SU-DHL-6 (cell line): ENCODE measurements at regions not wholly inside any gene's neighbourhood (a gene's known extent, or its start where the extent isn't known, plus 50 kb on each side); places are given as distances from the start of the nearest gene placed in this dataset.

Experiments
- H2AFZ ChIP-seq: fragments of 200-600 bp; sonication (generic); 2 replicates; pipeline ENCODE4 v1.6.1; 2014; ENCODE audit warnings: low read depth, mild to moderate bottlenecking, moderate library complexity, mixed read lengths, antibody characterized with exemption, low read length; ENCODE audit not compliant: severe bottlenecking
- H3F3A ChIP-seq: fragments of 200-600 bp; shearing (Covaris generic); 2 replicates; pipeline ENCODE4 v1.6.0; 2016; ENCODE audit warnings: antibody characterized with exemption, mild to moderate bottlenecking; ENCODE audit not compliant: insufficient read depth
- H3K27ac ChIP-seq: fragments of 200-600 bp; sonication (generic); 2 replicates; pipeline ENCODE4 v1.5.1; 2016; ENCODE audit warnings: low read depth, mild to moderate bottlenecking, low read length, moderate library complexity, mixed read lengths
- H3K27me3 ChIP-seq: fragments of 200-600 bp; sonication (generic), shearing (Covaris generic); 2 replicates; pipeline ENCODE4 v1.6.0; 2014; ENCODE audit warnings: mild to moderate bottlenecking, low read length
- H3K36me3 ChIP-seq: fragments of 200-600 bp; sonication (generic); 2 replicates; pipeline ENCODE4 v1.6.1; 2014; ENCODE audit warnings: mild to moderate bottlenecking, low read length, mixed read lengths
- H3K4me2 ChIP-seq: fragments of 300-600, 200-600 bp; shearing (Covaris generic), sonication (generic); 2 replicates; pipeline ENCODE4 v1.6.0; 2014; ENCODE audit warnings: low read length, low read depth, mild to moderate bottlenecking; ENCODE audit not compliant: poor library complexity, severe bottlenecking
- H3K4me3 ChIP-seq: fragments of 200-600 bp; sonication (generic); 2 replicates; pipeline ENCODE4 v1.5.1; 2014; ENCODE audit warnings: antibody characterized with exemption, low read length, mild to moderate bottlenecking, mixed read lengths; ENCODE audit not compliant: insufficient read depth, poor library complexity, severe bottlenecking
- H3K79me2 ChIP-seq: fragments of 200-600 bp; sonication (generic); 2 replicates; pipeline ENCODE4 v1.6.1; 2014; ENCODE audit warnings: mild to moderate bottlenecking, low read length, moderate library complexity; ENCODE audit not compliant: insufficient read depth
- H3K9ac ChIP-seq: fragments of 200-600 bp; sonication (generic); 2 replicates; pipeline ENCODE4 v1.7.0; 2014; ENCODE audit warnings: mild to moderate bottlenecking, low read length
- H3K9me2 ChIP-seq: fragments of 200-600 bp; sonication (generic); replicated peaks from 2 replicates; pipeline ENCODE4 v1.6.1; 2014; ENCODE audit warnings: low read length; ENCODE audit not compliant: insufficient read depth
- H3K9me3 ChIP-seq: fragments of 200-600 bp; sonication (generic); 2 replicates; pipeline ENCODE4 v1.6.1; 2014; ENCODE audit warnings: low read length, mixed read lengths; ENCODE audit not compliant: insufficient read depth
- H4K20me1 ChIP-seq: fragments of 200-600 bp; sonication (generic); 2 replicates; pipeline ENCODE4 v1.6.1; 2014; ENCODE audit warnings: low read depth, mild to moderate bottlenecking, antibody characterized with exemption, low read length, moderate library complexity, mixed read lengths
- EZH2phosphoT487 ChIP-seq: fragments of 200-600 bp; sonication (generic), shearing (Covaris generic); conservative IDR thresholded peaks from 2 replicates; pipeline ENCODE4 v1.6.1; 2018; ENCODE audit warnings: mild to moderate bottlenecking, antibody characterized with exemption, low read length, moderate library complexity, mixed read lengths
- TF ChIP-seq, protein P1 (sequence below): fragments of 200-600 bp; sonication (generic); IDR thresholded peaks from one replicate; pipeline ENCODE4 v1.5.1; 2017; ENCODE audit warnings: antibody characterized with exemption, mild to moderate bottlenecking, low read length, moderate library complexity; ENCODE audit not compliant: insufficient read depth, poor library complexity, severe bottlenecking

DNA sequence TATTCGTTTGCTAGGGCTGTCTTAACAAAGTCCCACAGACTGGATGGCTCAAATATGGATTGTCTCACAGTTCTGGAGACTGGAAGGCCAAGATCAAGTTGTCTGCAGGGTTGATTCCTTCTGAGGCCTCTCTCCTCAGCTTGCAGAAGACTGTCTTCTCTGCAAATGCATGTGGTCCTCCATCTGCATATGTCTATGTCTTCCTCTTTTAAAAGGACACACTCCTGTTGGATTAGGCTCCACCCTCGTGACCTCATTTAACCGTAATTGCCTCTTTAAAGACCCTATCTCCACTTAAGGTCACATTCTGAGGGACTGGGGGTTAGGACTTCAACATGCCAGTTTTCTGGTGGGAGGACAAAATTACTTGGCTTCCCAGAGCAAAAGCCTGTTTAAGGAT, 123.3 kb downstream of the SLC38A6 start:
- Histone ChIP-seq H3K9me2 (no peaks in the 10 kb centered on the region), H4K20me1 (no peaks in the 10 kb centered on the region), H2AFZ (no peak overlapping the region), H3K79me2 (no peaks in the 10 kb centered on the region), H3K9me3 (no peaks in the 10 kb centered on the region), H3K4me2 (no peak overlapping the region), H3K36me3 (no peaks in the 10 kb centered on the region), H3K4me3 (no peak overlapping the region), H3K27ac (no peak overlapping the region), H3K27me3 (no peaks in the 10 kb centered on the region), H3K9ac (no peak overlapping the region), H3F3A (no peaks in the 10 kb centered on the region)
- no peak for TF ChIP-seq EZH2phosphoT487
- TF ChIP-seq, protein P1, sequence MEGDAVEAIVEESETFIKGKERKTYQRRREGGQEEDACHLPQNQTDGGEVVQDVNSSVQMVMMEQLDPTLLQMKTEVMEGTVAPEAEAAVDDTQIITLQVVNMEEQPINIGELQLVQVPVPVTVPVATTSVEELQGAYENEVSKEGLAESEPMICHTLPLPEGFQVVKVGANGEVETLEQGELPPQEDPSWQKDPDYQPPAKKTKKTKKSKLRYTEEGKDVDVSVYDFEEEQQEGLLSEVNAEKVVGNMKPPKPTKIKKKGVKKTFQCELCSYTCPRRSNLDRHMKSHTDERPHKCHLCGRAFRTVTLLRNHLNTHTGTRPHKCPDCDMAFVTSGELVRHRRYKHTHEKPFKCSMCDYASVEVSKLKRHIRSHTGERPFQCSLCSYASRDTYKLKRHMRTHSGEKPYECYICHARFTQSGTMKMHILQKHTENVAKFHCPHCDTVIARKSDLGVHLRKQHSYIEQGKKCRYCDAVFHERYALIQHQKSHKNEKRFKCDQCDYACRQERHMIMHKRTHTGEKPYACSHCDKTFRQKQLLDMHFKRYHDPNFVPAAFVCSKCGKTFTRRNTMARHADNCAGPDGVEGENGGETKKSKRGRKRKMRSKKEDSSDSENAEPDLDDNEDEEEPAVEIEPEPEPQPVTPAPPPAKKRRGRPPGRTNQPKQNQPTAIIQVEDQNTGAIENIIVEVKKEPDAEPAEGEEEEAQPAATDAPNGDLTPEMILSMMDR, result no peak

DNA sequence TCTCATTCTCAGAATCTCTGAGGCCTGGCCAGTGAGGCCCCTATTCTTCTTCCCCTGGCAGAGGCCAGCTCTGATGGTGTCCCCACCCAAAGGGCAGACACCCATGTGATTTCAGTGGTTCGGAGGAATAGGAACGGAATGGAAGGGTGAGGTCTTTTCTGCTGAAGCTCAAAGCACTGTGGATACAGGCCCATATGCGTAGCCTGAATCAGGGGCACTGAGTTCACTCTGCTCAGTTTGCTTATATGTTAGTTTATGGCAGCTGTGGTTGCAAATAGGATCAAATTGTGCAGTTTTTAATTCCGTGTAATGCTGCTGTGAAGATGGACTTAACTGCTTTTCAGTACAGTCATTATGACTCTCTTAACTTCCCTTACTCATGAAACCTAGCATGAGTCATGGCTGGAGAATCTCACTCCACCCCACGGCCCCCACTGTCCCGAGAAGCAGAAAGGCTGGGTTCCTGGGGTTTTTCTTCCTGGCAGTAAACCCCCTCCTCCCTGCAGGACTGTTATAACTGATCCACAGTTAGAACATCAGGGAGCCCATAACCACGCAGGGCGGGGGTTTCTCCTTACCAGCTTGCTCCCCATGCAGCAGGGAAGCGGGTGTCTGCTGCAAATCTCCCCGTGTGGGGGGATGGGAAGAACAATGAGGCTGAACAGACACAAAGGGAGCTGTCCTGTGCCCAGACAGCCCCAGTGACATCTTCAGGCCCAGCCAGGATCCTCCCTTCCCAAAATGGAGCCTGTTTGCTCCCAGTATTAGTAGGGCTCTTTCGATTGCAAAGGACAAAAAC, 122.7 kb downstream of the SLC38A6 start:
- no peaks in the 10 kb centered on the region for H3F3A ChIP-seq
- H3K79me2 ChIP-seq, result no peaks in the 10 kb centered on the region
- H3K4me2 ChIP-seq, result no peak overlapping the region
- H2AFZ ChIP-seq, result no peak overlapping the region
- no peak overlapping the region for H3K4me3 ChIP-seq
- no peak overlapping the region for H3K27ac ChIP-seq
- H4K20me1 ChIP-seq, result no peaks in the 10 kb centered on the region
- H3K9me3 ChIP-seq, result no peaks in the 10 kb centered on the region
- no peaks in the 10 kb centered on the region for H3K36me3 ChIP-seq
- no peaks in the 10 kb centered on the region for H3K9me2 ChIP-seq
- H3K9ac ChIP-seq, result no peak overlapping the region
- TF ChIP-seq, protein P1, result no peak
- no peak for TF ChIP-seq EZH2phosphoT487
- no peaks in the 10 kb centered on the region for H3K27me3 ChIP-seq

DNA sequence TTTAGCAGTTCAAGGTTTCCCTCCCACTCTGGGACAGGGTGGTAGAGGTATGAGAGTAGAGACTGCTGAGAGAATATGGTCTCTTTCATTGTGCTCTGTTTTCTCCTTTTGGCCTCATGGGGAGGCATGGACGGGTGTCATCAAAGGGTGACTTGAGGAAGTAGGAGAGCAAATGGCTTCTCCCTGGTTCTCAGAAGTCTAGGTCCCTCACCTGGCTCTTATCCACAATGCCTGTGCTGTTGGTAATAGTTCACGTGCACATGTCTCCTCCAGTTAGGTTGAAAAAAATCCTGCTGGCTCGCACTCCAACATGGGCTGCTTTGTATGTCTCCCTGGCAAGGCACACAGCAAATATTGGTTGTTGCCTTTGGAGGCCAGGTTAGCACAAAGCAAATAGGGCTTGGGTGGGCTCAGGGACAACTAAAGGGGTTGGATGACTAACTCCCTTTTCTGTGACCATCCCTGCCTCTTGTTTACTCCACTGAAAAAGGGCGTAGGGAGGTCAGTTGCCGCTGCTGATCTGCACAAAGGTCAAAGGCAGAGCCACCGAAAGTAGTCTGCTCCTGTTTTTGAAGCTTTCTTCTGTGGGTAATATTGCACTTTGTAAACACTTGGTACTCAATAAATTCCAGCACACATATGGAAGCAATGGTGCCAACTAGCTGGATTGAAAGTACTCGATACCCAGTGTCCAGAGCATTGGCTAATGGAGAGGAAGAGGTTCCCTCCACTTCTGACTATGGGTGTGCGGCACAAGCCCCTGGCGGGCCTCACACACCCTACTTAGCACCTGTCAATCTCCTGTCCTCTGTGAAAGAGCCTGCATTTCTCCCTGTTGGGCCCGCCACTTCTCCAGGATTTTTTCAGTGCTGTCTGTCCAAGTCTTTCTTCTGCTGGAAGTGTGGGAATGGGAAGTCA, 121.8 kb downstream of the SLC38A6 start:
- H3K9me2 ChIP-seq, result no peaks in the 10 kb centered on the region
- H4K20me1 ChIP-seq, result no peaks in the 10 kb centered on the region
- no peak overlapping the region for H3K4me2 ChIP-seq
- no peaks in the 10 kb centered on the region for H3K36me3 ChIP-seq
- TF ChIP-seq, protein P1, result no peak
- TF ChIP-seq EZH2phosphoT487, result no peak
- H3K79me2 ChIP-seq, result no peaks in the 10 kb centered on the region
- H3K9ac ChIP-seq, result no peak overlapping the region
- H3K9me3 ChIP-seq, result no peaks in the 10 kb centered on the region
- no peak overlapping the region for H3K27ac ChIP-seq
- no peaks in the 10 kb centered on the region for H3K27me3 ChIP-seq
- H2AFZ ChIP-seq, result no peak overlapping the region
- H3K4me3 ChIP-seq, result no peak overlapping the region
- H3F3A ChIP-seq, result no peaks in the 10 kb centered on the region
